ENCODE measurements at regions not wholly inside any gene's neighbourhood (a gene's known extent, or its start where the extent isn't known, plus 50 kb on each side); places are given as distances from the start of the nearest gene placed in this dataset.

- DNase-seq (ENCODE audit: low read depth, low spot score) = no peak
- no peak for TF ChIP-seq EZH2 (IDR thresholded peaks at IDR 0.05; ENCODE audit: low read length)
- TF ChIP-seq, protein P1, sequence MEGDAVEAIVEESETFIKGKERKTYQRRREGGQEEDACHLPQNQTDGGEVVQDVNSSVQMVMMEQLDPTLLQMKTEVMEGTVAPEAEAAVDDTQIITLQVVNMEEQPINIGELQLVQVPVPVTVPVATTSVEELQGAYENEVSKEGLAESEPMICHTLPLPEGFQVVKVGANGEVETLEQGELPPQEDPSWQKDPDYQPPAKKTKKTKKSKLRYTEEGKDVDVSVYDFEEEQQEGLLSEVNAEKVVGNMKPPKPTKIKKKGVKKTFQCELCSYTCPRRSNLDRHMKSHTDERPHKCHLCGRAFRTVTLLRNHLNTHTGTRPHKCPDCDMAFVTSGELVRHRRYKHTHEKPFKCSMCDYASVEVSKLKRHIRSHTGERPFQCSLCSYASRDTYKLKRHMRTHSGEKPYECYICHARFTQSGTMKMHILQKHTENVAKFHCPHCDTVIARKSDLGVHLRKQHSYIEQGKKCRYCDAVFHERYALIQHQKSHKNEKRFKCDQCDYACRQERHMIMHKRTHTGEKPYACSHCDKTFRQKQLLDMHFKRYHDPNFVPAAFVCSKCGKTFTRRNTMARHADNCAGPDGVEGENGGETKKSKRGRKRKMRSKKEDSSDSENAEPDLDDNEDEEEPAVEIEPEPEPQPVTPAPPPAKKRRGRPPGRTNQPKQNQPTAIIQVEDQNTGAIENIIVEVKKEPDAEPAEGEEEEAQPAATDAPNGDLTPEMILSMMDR (optimal IDR thresholded peaks at IDR 0.05 in 1 of 3, IDR thresholded peaks at IDR 0.05 in 1 of 3, conservative IDR thresholded peaks at IDR 0.05 in 1 of 3; ENCODE audit: extremely low read depth in 1 of 3, insufficient read depth in 2 of 3, low read length in 3 of 3) = no peak
- Histone ChIP-seq H3K9me3 (ENCODE audit: control insufficient read depth, low read depth, low read length) (no peaks in the 10 kb centered on the region), H4K20me1 (ENCODE audit: control insufficient read depth, extremely low read depth, insufficient read depth, low read length) (peaks cover 34% of the 10 kb centered on the region), H3K4me2 (ENCODE audit: control insufficient read depth, extremely low read depth, insufficient read depth, low read depth, low read length) (no peak overlapping the region), H2AFZ (ENCODE audit: control insufficient read depth, low read length) (no peak overlapping the region), H3K79me2 (ENCODE audit: control insufficient read depth, insufficient read depth, low read length) (peaks cover 63% of the 10 kb centered on the region), H3K9ac (ENCODE audit: control insufficient read depth, extremely low read depth, insufficient read depth, low read length) (no peak overlapping the region), H3K4me1 (ENCODE audit: control insufficient read depth, extremely low read depth, insufficient read depth, low read length) (peaks cover 28% of the 10 kb centered on the region), H3K4me3 (ENCODE audit: control insufficient read depth in 2 of 3, extremely low read depth in 1 of 3, insufficient read depth in 2 of 3, low read depth in 1 of 3, low read length in 3 of 3) (no peak overlapping the region), H3K27me3 (ENCODE audit: control insufficient read depth, extremely low read depth, insufficient read depth, low read length) (no peaks in the 10 kb centered on the region), H3K9me1 (ENCODE audit: control insufficient read depth, extremely low read depth, insufficient read depth, low read length) (peaks cover 6% of the 10 kb centered on the region), H3K36me3 (ENCODE audit: control insufficient read depth in 2 of 2, extremely low read depth in 1 of 2, insufficient read depth in 2 of 2, low read length in 2 of 2) (peaks cover 40 to 86% of the 10 kb centered on the region in 2 experiments), H3K27ac (ENCODE audit: control insufficient read depth, insufficient read depth, low read length) (no peak overlapping the region)
- dilution Hi-C loops (cut with MboI; ENCODE audit: extremely low pct_ligation_motif_present, low sequenced_read_pairs) = no loop called here
- FAIRE-seq = no peak
Measured at GRCh38 chr7:130881799-130882141, 147.8 kb upstream of the KLF14 start.

- Histone ChIP-seq H3K79me2 (ENCODE audit: control insufficient read depth, insufficient read depth, low read length) (peaks cover 67% of the 10 kb centered on the region), H3K4me3 (ENCODE audit: control insufficient read depth in 2 of 3, extremely low read depth in 1 of 3, insufficient read depth in 2 of 3, low read depth in 1 of 3, low read length in 3 of 3) (no peak overlapping the region), H4K20me1 (ENCODE audit: control insufficient read depth, extremely low read depth, insufficient read depth, low read length) (peaks cover 30% of the 10 kb centered on the region), H3K9me1 (ENCODE audit: control insufficient read depth, extremely low read depth, insufficient read depth, low read length) (peaks cover 6% of the 10 kb centered on the region), H3K36me3 (ENCODE audit: control insufficient read depth in 2 of 2, extremely low read depth in 1 of 2, insufficient read depth in 2 of 2, low read length in 2 of 2) (peaks cover 39 to 84% of the 10 kb centered on the region in 2 experiments), H3K4me1 (ENCODE audit: control insufficient read depth, extremely low read depth, insufficient read depth, low read length) (peaks cover 34% of the 10 kb centered on the region), H3K27ac (ENCODE audit: control insufficient read depth, insufficient read depth, low read length) (peak overlapping the region; percentile 15), H3K27me3 (ENCODE audit: control insufficient read depth, extremely low read depth, insufficient read depth, low read length) (no peaks in the 10 kb centered on the region), H3K9ac (ENCODE audit: control insufficient read depth, extremely low read depth, insufficient read depth, low read length) (no peak overlapping the region), H3K4me2 (ENCODE audit: control insufficient read depth, extremely low read depth, insufficient read depth, low read depth, low read length) (no peak overlapping the region), H3K9me3 (ENCODE audit: control insufficient read depth, low read depth, low read length) (no peaks in the 10 kb centered on the region), H2AFZ (ENCODE audit: control insufficient read depth, low read length) (no peak overlapping the region)
- DNase-seq (ENCODE audit: low read depth, low spot score) (no peak), FAIRE-seq (no peak)
- TF ChIP-seq, protein P1 (optimal IDR thresholded peaks at IDR 0.05 in 1 of 3, IDR thresholded peaks at IDR 0.05 in 1 of 3, conservative IDR thresholded peaks at IDR 0.05 in 1 of 3; ENCODE audit: extremely low read depth in 1 of 3, insufficient read depth in 2 of 3, low read length in 3 of 3) = no peak
- no peak for TF ChIP-seq EZH2 (IDR thresholded peaks at IDR 0.05; ENCODE audit: low read length)
- dilution Hi-C loops (cut with MboI; ENCODE audit: extremely low pct_ligation_motif_present, low sequenced_read_pairs) = no loop called here
Measured at GRCh38 chr7:130882396-130882795, 148.4 kb upstream of the KLF14 start.

Data from keratinocyte (primary cell).